ENCODE measurements at regions not wholly inside any gene's neighbourhood (a gene's known extent, or its start where the extent isn't known, plus 50 kb on each side); places are given as distances from the start of the nearest gene placed in this dataset.

DNA sequence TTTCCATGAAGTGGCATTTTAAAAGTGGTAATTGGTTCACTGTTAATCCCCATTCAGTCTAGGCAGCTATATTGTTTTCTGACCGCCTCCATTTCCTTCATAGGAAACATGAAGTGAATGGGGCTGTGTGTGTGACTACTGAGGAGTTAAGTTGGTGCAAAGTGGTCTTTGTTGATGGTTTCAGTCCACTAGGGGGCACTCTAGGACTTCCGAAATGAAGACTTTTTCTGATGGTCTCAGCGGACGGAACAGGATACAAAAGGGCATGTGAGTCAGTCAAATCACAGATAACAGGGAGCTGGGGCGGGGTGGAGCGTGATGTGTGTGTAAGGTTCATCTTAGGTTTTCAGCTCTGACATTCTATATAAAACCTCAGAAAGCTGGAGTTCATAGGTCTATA, 240.1 kb upstream of the OR4E1 start (continued):
- TF ChIP-seq ATOH8 (CRISPR knock-in tag; IDR thresholded peaks at IDR 0.05; ENCODE audit: low read depth): no peak
- TF ChIP-seq ESRRA (IDR thresholded peaks at IDR 0.05; ENCODE audit: borderline replicate concordance, low read length): no peak
- TF ChIP-seq EHMT2 (IDR thresholded peaks at IDR 0.05; ENCODE audit: low read depth): no peak
- TF ChIP-seq HOXB13 (CRISPR knock-in tag; IDR thresholded peaks at IDR 0.05; ENCODE audit: low read depth): no peak
- TF ChIP-seq RNF2 (IDR thresholded peaks at IDR 0.05; ENCODE audit: borderline replicate concordance, low read depth): no peak
- TF ChIP-seq HEYL (CRISPR knock-in tag; IDR thresholded peaks at IDR 0.05): no peak
- TF ChIP-seq FOSB (CRISPR knock-in tag; IDR thresholded peaks at IDR 0.05): no peak
- TF ChIP-seq JUN (IDR thresholded peaks at IDR 0.05): no peak
- TF ChIP-seq HDAC2 (IDR thresholded peaks at IDR 0.05): no peak
- TF ChIP-seq ZSCAN20 (CRISPR knock-in tag; IDR thresholded peaks at IDR 0.05): no peak
- TF ChIP-seq CHD2 (IDR thresholded peaks at IDR 0.05; ENCODE audit: low read length, partially characterized antibody): no peak
- TF ChIP-seq PBX3 (IDR thresholded peaks at IDR 0.05): no peak
- peak; percentile 40; the same call in 1 of the 3 replicates for TF ChIP-seq SMC3 (IDR thresholded peaks at IDR 0.05)
- TF ChIP-seq SREBF2 (IDR thresholded peaks at IDR 0.05): no peak

DNA sequence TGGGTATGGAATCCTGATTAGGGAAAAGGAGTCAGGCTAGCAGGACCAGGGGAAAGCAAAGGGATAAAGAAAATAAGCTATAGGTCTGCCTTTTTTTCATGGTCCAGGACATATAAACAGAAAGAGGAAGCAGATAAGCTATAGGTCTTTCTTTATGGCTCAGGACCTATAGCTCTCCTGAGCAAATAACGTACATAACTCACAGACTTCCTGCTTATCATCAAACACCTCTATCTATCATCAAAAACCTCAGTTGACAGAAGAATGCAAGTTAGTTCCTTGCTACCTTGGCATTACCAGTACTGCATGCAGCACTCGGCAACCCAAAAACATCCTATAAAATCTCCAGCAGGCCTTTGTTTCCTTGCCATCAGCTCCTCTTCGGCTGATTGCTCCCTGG, 238.7 kb upstream of the OR4E1 start:
- TF ChIP-seq BCL3 (IDR thresholded peaks at IDR 0.05) (no peak), FOSL2 (IDR thresholded peaks at IDR 0.05) (no peak), FOSL2 (CRISPR knock-in tag; IDR thresholded peaks at IDR 0.05) (no peak), CHD4 (IDR thresholded peaks at IDR 0.05; ENCODE audit: borderline replicate concordance) (no peak), HOXB13 (CRISPR knock-in tag; IDR thresholded peaks at IDR 0.05; ENCODE audit: low read depth) (no peak), NR3C1 (IDR thresholded peaks at IDR 0.05) (no peak), HEYL (CRISPR knock-in tag; IDR thresholded peaks at IDR 0.05) (no peak)
- FAIRE-seq: no peak
- CTCF ChIA-PET: interaction anchor here (1.6 kb wide), 1 partner anchor 22 kb away, joined by 3 read pairs; no protein-coding TSS in a partner anchor

GRCh38 chr14:21911877-21912276, 238.3 kb upstream of the OR4E1 start:
- peak; percentile 65 for TF ChIP-seq MAFK (IDR thresholded peaks at IDR 0.05; ENCODE audit: partially characterized antibody)
- no peak for TF ChIP-seq CHD2 (IDR thresholded peaks at IDR 0.05; ENCODE audit: low read length, partially characterized antibody)
- no peak for FAIRE-seq
- WGBS (ENCODE audit: missing lambda C conversion rate): 5% methylated on average over 1 of the region's 1 CpG

More for the DNA sequence above, 238.7 kb upstream of the OR4E1 start:
- Histone ChIP-seq H3K27ac (no peak overlapping the region), H3K4me3 (no peak overlapping the region), H3K4me2 (no peak overlapping the region), H3K9me3 (no peaks in the 10 kb centered on the region), H3K4me1 (peaks cover 31% of the 10 kb centered on the region)
- ATAC-seq (no peak), DNase-seq (ENCODE audit: low read depth in 1 of 2, low spot score in 1 of 2) (no peak)
- POLR2A ChIA-PET: no interaction called here
- WGBS (ENCODE audit: missing lambda C conversion rate): 54% methylated on average over 3 of the region's 3 CpGs

DNA sequence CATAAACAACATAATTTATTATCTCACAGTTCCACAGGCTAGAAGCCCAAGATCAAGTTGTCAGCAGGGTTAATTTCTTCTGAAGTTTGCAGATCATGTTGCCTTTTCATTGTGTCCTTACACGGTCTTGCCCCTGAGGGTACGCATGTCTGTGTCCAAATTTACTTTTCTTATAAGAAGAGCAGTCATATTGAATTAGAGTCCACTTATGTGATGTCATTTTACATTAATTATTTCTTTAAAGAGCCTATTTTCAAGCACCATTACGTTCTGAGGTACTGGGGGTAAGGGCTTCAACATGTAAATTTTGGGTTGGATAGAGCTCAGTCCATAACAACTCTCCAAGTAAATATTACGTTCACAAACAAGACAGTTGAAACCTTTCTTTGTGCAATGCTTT, 236.6 kb upstream of the OR4E1 start:
- TF ChIP-seq KDM1A (IDR thresholded peaks at IDR 0.05; ENCODE audit: low read depth) (no peak), POLR2AphosphoS2 (conservative IDR thresholded peaks at IDR 0.05; ENCODE audit: low read length) (no peak), MYC (IDR thresholded peaks at IDR 0.05; ENCODE audit: borderline replicate concordance, low read length) (no peak), RCOR1 (IDR thresholded peaks at IDR 0.05; ENCODE audit: low read depth, low read length) (no peak), MAZ (IDR thresholded peaks at IDR 0.05; ENCODE audit: borderline replicate concordance, low read depth, low read length) (no peak)
- ChIA-PET CTCF (interaction anchor here (0.8 to 1.4 kb wide), 2 partner anchors 8 to 68 kb away, joined by 4 to 6 read pairs; no protein-coding TSS in a partner anchor), POLR2A (no interaction called here)
- peaks cover 10% of the 10 kb centered on the region for H3K4me1 ChIP-seq
- 35% methylated on average over 4 of the region's 4 CpGs for WGBS (ENCODE audit: missing lambda C conversion rate)
- H3K9me3 ChIP-seq: no peaks in the 10 kb centered on the region
- no peak overlapping the region for H3K4me2 ChIP-seq
- DNase-seq (ENCODE audit: low read depth in 1 of 2, low spot score in 1 of 2): no peak
- no peak overlapping the region for H3K27ac ChIP-seq
- no peak for FAIRE-seq
- no peak for ATAC-seq
- H3K4me3 ChIP-seq: no peak overlapping the region

More at GRCh38 chr14:21911877-21912276, 238.3 kb upstream of the OR4E1 start:
- H3K4me2 ChIP-seq: no peak overlapping the region
- ATAC-seq: no peak
- ChIA-PET CTCF (interaction anchor here (1.6 kb wide), 1 partner anchor 22 kb away, joined by 3 read pairs; no protein-coding TSS in a partner anchor), POLR2A (no interaction called here)
- H3K4me3 ChIP-seq: no peak overlapping the region
- no peak for DNase-seq (ENCODE audit: low read depth in 1 of 2, low spot score in 1 of 2)
- no peaks in the 10 kb centered on the region for H3K9me3 ChIP-seq
- no peak overlapping the region for H3K27ac ChIP-seq
- peaks cover 26% of the 10 kb centered on the region for H3K4me1 ChIP-seq
